DMS79 treated with DMSO at 0.1 percent for 48 hours (cell line): ENCODE measurements at regions not wholly inside any gene's neighbourhood (a gene's known extent, or its start where the extent isn't known, plus 50 kb on each side); places are given as distances from the start of the nearest gene placed in this dataset.

ENCODE experiments used
- DNase-seq: peaks from one replicate; lab custom pipeline; 2025; lab: John Stamatoyannopoulos, UW

GRCh38 chr2:12795851-12796250 is 79.1 kb downstream of the TRIB2 start:
- no peak for DNase-seq

GRCh38 chr2:12796657-12797056 is 79.9 kb downstream of the TRIB2 start:
- no peak for DNase-seq

- no peak for DNase-seq
Observed at GRCh38 chr2:12797815-12798214, 81.1 kb downstream of the TRIB2 start.

GRCh38 chr2:12803607-12804006 is 86.9 kb downstream of the TRIB2 start:
- DNase-seq, result no peak

- DNase-seq, result no peak
Observed at GRCh38 chr2:12804091-12804856, 87.5 kb downstream of the TRIB2 start.

GRCh38 chr2:12805033-12805432 is 88.3 kb downstream of the TRIB2 start:
- no peak for DNase-seq

- DNase-seq, result no peak
Observed at GRCh38 chr2:12806549-12807242, 90.0 kb downstream of the TRIB2 start.

- no peak for DNase-seq
Observed at GRCh38 chr2:12807907-12808810, 91.4 kb downstream of the TRIB2 start.

GRCh38 chr2:12809526-12809925 is 92.8 kb downstream of the TRIB2 start:
- DNase-seq, result no peak

GRCh38 chr2:12811916-12812315 is 95.2 kb downstream of the TRIB2 start:
- no peak for DNase-seq

- DNase-seq, result no peak
Observed at GRCh38 chr2:12813166-12813565, 96.4 kb downstream of the TRIB2 start.

- DNase-seq, result no peak
Observed at GRCh38 chr2:12816379-12817306, 99.9 kb downstream of the TRIB2 start.

- DNase-seq, result no peak
Observed at GRCh38 chr2:12817870-12818269, 101.1 kb downstream of the TRIB2 start.

- no peak for DNase-seq
Observed at GRCh38 chr2:12818416-12819102, 101.8 kb downstream of the TRIB2 start.

- no peak for DNase-seq
Observed at GRCh38 chr2:12819103-12819475, 102.4 kb downstream of the TRIB2 start.

- no peak for DNase-seq
Observed at GRCh38 chr2:12819721-12820120, 103.0 kb downstream of the TRIB2 start.

- DNase-seq, result no peak
Observed at GRCh38 chr2:12821656-12822055, 104.9 kb downstream of the TRIB2 start.

GRCh38 chr2:12824351-12824777 is 107.6 kb downstream of the TRIB2 start:
- DNase-seq, result no peak

- DNase-seq, result no peak
Observed at GRCh38 chr2:12824778-12825379, 108.1 kb downstream of the TRIB2 start.

GRCh38 chr2:12826781-12827180 is 110.0 kb downstream of the TRIB2 start:
- DNase-seq, result no peak
